MM.1S (cell line): ENCODE measurements at regions not wholly inside any gene's neighbourhood (a gene's known extent, or its start where the extent isn't known, plus 50 kb on each side); places are given as distances from the start of the nearest gene placed in this dataset.

Experiments
- CTCF ChIP-seq: fragments of 300-600 bp; sonication (generic); IDR thresholded peaks from 2 replicates; pipeline ENCODE4 v1.5.1; 2016; ENCODE audit warnings: antibody characterized with exemption, low read length, mixed read lengths
- EZH2 ChIP-seq: fragments of 300-600 bp; sonication (generic); optimal IDR thresholded peaks from 2 replicates; pipeline ENCODE3; 2017; ENCODE audit warnings: low read depth, mild to moderate bottlenecking, antibody characterized with exemption, low read length, mixed read lengths

DNA sequence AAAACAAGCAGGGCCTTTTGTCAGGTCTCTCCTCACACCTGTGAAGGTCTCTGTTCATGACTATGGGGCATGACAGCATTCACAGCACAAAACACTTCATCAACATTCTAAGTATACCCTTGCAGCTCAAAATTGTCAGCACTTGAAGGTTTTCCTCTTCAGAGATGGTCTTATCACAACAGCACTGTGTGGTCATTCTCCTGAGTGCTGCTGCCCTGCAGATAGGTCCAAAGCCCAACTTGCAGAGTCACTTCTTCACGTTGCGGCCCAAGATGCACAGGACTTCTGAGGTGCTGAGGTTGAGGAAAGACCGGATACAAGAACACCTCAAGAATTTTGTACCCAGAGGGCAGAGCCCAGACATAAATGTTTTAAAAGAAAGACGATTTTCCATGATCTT lies 574.5 kb downstream of the UQCRFS1 start:
- TF ChIP-seq CTCF = no peak
- no peak for TF ChIP-seq EZH2
